ENCODE measurements at regions not wholly inside any gene's neighbourhood (a gene's known extent, or its start where the extent isn't known, plus 50 kb on each side); places are given as distances from the start of the nearest gene placed in this dataset.

GRCh38 chr1:201707656-201708055 is 121.3 kb upstream of the IPO9 start:
- no peak overlapping the region for H3K4me3 ChIP-seq (ENCODE audit: extremely low read depth in 1 of 4, insufficient read depth in 2 of 4, low read depth in 3 of 4, low read length in 4 of 4)
- TF ChIP-seq NRF1 (IDR thresholded peaks at IDR 0.05; ENCODE audit: low read depth, low read length): no peak
- TF ChIP-seq E2F6 (IDR thresholded peaks at IDR 0.05): no peak
- TF ChIP-seq CEBPB (IDR thresholded peaks at IDR 0.05; ENCODE audit: low read depth, low read length): no peak
- TF ChIP-seq SIN3A (conservative IDR thresholded peaks at IDR 0.05 in 1 of 2, IDR thresholded peaks at IDR 0.05 in 1 of 2; ENCODE audit: low read depth in 1 of 2, low read length in 2 of 2): no peak
- no peak for TF ChIP-seq CBX8 (IDR thresholded peaks at IDR 0.05; ENCODE audit: borderline replicate concordance, low read depth, low read length)
- no peak for TF ChIP-seq TAF1 (IDR thresholded peaks at IDR 0.05; ENCODE audit: low read depth, low read length)

More at GRCh38 chr1:201707656-201708055, 121.3 kb upstream of the IPO9 start:
- no peak for DNase-seq (ENCODE audit: low read depth in 1 of 2, low spot score in 2 of 2)
- H3K14ac ChIP-seq (ENCODE audit: insufficient read length): no peak overlapping the region
- H3K27ac ChIP-seq (ENCODE audit: low read depth, low read length): no peak overlapping the region
- H4K5ac ChIP-seq (ENCODE audit: insufficient read length, low read depth, low read length): no peak overlapping the region
- H3K36me3 ChIP-seq (ENCODE audit: control insufficient read depth in 2 of 4, insufficient read depth in 4 of 4, low read length in 3 of 4): no peaks in the 10 kb centered on the region
- peaks cover 0 to 2% of the 10 kb centered on the region in 2 experiments for H4K20me1 ChIP-seq (replicated peaks in 1 of 2; ENCODE audit: control insufficient read depth in 1 of 2, insufficient read depth in 2 of 2, low read length in 2 of 2)
- no peak overlapping the region for H3K18ac ChIP-seq (ENCODE audit: extremely low read depth, low read length)
- WGBS, 2 experiments (ENCODE audit: extremely low coverage in 1 of 2, insufficient coverage in 1 of 2, insufficient read length in 1 of 2, insufficient replicate concordance in 2 of 2, low coverage in 1 of 2, low lambda C conversion rate in 2 of 2, missing lambda C conversion rate in 1 of 2): 90% methylated on average over 2 of the region's 2 CpGs; no CpG with 5 or more reads in 1 of the 2 experiments
- POLR2A ChIA-PET (ENCODE audit: partially characterized antibody): interaction anchor here (2.1 kb wide), 1 partner anchor 58 kb away, joined by 5 read pairs; no protein-coding TSS in a partner anchor
- H3K4me2 ChIP-seq (ENCODE audit: insufficient read depth in 1 of 2, low read depth in 2 of 2, low read length in 2 of 2): no peak overlapping the region
- no peak for FAIRE-seq
- H2BK120ac ChIP-seq (replicated peaks; ENCODE audit: low read depth, low read length): no peak overlapping the region
- H3K79me1 ChIP-seq (ENCODE audit: low read depth, low read length): no peaks in the 10 kb centered on the region
- CTCF ChIA-PET (ENCODE audit: partially characterized antibody): interaction anchor here (0.8 to 28.1 kb wide), 14 partner anchors 18 to 226 kb away, joined by 3 to 823 read pairs (median 20); no protein-coding TSS in a partner anchor
- H3K4me1 ChIP-seq (replicated peaks in 1 of 4; ENCODE audit: control insufficient read depth in 3 of 4, insufficient read depth in 4 of 4, low read length in 3 of 4): peaks cover 2 to 12% (median 7%) of the 10 kb centered on the region in 4 experiments; a peak in 6 of 7 replicates
- H3K4ac ChIP-seq (replicated peaks; ENCODE audit: insufficient read length, low read depth, low read length): no peak overlapping the region
- H4K91ac ChIP-seq (replicated peaks; ENCODE audit: insufficient read length, low read length): no peak overlapping the region
- H2AK5ac ChIP-seq (ENCODE audit: low read depth, low read length): no peak overlapping the region
- H3K9me3 ChIP-seq (ENCODE audit: insufficient read depth in 2 of 2, low read depth in 1 of 2, low read length in 1 of 2): no peaks in the 10 kb centered on the region
- no peak overlapping the region for H3K23ac ChIP-seq (ENCODE audit: insufficient read length)
- no peak overlapping the region for H2BK20ac ChIP-seq (ENCODE audit: low read length)
- no peak overlapping the region for H2BK15ac ChIP-seq (ENCODE audit: low read length)
- H3K79me2 ChIP-seq (ENCODE audit: control insufficient read depth in 1 of 2, insufficient read depth in 2 of 2, low read length in 2 of 2): no peaks in the 10 kb centered on the region
- H3K56ac ChIP-seq (replicated peaks; ENCODE audit: insufficient read length, low read depth, low read length): no peak overlapping the region
- H4K8ac ChIP-seq (ENCODE audit: extremely low read depth, insufficient read depth, low read length): no peak overlapping the region
- H3K27me3 ChIP-seq (replicated peaks in 1 of 4; ENCODE audit: control insufficient read depth in 3 of 4, extremely low read depth in 1 of 4, insufficient read depth in 3 of 4, low read length in 3 of 4): no peaks in the 10 kb centered on the region
- no peak overlapping the region for H2AFZ ChIP-seq (ENCODE audit: low read length)
- H2BK5ac ChIP-seq (ENCODE audit: low read depth, low read length): no peak overlapping the region
- no peak overlapping the region for H3K9ac ChIP-seq (replicated peaks in 1 of 4; ENCODE audit: extremely low read depth in 1 of 4, low read depth in 3 of 4, low read length in 3 of 4)
- no peak overlapping the region for H2BK12ac ChIP-seq (ENCODE audit: low read depth, low read length)
- no peaks in the 10 kb centered on the region; the same call in 1 of the 2 replicates for H3K23me2 ChIP-seq (ENCODE audit: low read depth, low read length)

Measured in H1 (cell line).